ENCODE measurements at regions not wholly inside any gene's neighbourhood (a gene's known extent, or its start where the extent isn't known, plus 50 kb on each side); places are given as distances from the start of the nearest gene placed in this dataset.

DNA sequence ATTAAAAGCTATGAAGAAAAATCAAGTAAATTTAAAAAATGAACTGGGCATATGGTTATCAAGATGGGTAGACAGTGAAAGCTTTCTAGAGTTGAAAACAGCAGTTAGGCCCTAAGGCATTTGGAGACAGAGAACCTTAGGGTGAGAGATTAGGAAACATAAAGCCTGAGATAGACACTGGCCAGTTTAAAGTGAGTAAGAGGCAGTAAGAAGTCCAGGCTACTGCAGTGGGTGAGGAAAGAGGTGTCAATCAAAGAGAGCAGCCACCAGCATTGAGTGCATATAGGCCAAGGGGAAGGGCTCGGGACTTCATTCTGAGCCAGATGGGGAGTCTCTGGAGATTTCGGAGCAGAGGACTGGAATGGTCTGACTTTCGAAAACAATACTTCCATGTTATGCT is 1360.5 kb upstream of the ADGRL4 start:
- TF ChIP-seq, protein P1, sequence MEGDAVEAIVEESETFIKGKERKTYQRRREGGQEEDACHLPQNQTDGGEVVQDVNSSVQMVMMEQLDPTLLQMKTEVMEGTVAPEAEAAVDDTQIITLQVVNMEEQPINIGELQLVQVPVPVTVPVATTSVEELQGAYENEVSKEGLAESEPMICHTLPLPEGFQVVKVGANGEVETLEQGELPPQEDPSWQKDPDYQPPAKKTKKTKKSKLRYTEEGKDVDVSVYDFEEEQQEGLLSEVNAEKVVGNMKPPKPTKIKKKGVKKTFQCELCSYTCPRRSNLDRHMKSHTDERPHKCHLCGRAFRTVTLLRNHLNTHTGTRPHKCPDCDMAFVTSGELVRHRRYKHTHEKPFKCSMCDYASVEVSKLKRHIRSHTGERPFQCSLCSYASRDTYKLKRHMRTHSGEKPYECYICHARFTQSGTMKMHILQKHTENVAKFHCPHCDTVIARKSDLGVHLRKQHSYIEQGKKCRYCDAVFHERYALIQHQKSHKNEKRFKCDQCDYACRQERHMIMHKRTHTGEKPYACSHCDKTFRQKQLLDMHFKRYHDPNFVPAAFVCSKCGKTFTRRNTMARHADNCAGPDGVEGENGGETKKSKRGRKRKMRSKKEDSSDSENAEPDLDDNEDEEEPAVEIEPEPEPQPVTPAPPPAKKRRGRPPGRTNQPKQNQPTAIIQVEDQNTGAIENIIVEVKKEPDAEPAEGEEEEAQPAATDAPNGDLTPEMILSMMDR (IDR thresholded peaks at IDR 0.05) = no peak
- TF ChIP-seq POLR2A (IDR thresholded peaks at IDR 0.05) = no peak
